K562 (cell line): ENCODE measurements at regions not wholly inside any gene's neighbourhood (a gene's known extent, or its start where the extent isn't known, plus 50 kb on each side); places are given as distances from the start of the nearest gene placed in this dataset.
A peak's percentile ranks its signal among the peaks of the same experiment; 100 is the strongest.

Source experiments
- ATF2 ChIP-seq: sonication (generic); formaldehyde crosslinking; IDR thresholded peaks from 2 replicates; pipeline ENCODE4 v1.8.1; 2022; ENCODE audit warnings: missing genetic modification reagents
- ATF7 ChIP-seq: fragments of 450-650 bp; IDR thresholded peaks from 2 replicates; pipeline ENCODE4 v1.7.1; 2014; ENCODE audit warnings: mild to moderate bottlenecking, moderate library complexity
- CBX1 ChIP-seq: sonication (generic); IDR thresholded peaks from 2 replicates; pipeline ENCODE4 v1.6.1; 2016; ENCODE audit warnings: antibody characterized with exemption, low read depth, mild to moderate bottlenecking
- CEBPG ChIP-seq, 3 experiments: fragments of 200-800 bp in 1 of 3; sonication (Bioruptor generic) in 1 of 3; sonication (generic) in 1 of 3; formaldehyde crosslinking in 1 of 3; IDR thresholded peaks in 2 of 3; conservative IDR thresholded peaks in 1 of 3; 2 replicates each; pipeline versions ENCODE4 v1.6.1 to v1.8.0; 2016 to 2022; ENCODE audit warnings: missing compliant biosample characterization in 2 of 3, missing genetic modification characterization in 2 of 3, mild to moderate bottlenecking in 1 of 3, missing genetic modification reagents in 1 of 3
- E2F3 ChIP-seq: fragments of 250-450 bp; sonication (Bioruptor Pico); IDR thresholded peaks from 2 replicates; pipeline ENCODE4 v1.4.0; 2020; ENCODE audit warnings: mild to moderate bottlenecking
- EHMT2 ChIP-seq: fragments of 450-650 bp; IDR thresholded peaks from 2 replicates; pipeline ENCODE4 v1.6.1; 2018; ENCODE audit warnings: antibody characterized with exemption
- EP300 ChIP-seq: IDR thresholded peaks from 2 replicates; pipeline ENCODE4 v1.6.1; 2012; ENCODE audit warnings: low read length, improper control_type of control experiment
- HMBOX1 ChIP-seq: sonication (generic); IDR thresholded peaks from 2 replicates; pipeline ENCODE4 v1.6.1; 2016
- HNRNPUL1 ChIP-seq: fragments of 200-400 bp; formaldehyde crosslinking; IDR thresholded peaks from 2 replicates; pipeline ENCODE4 v1.6.1; 2017; ENCODE audit warnings: low read length
- HSF4 ChIP-seq: fragments of 250-450 bp; sonication (Bioruptor Pico); IDR thresholded peaks from 2 replicates; pipeline ENCODE4 v2.1.2; 2022; ENCODE audit warnings: mild to moderate bottlenecking, moderate library complexity, borderline replicate concordance
- JUND ChIP-seq, 2 experiments: IDR thresholded peaks; 2 replicates in 1 of 2; 3 replicates in 1 of 2; pipeline ENCODE4 v1.6.1; 2011; ENCODE audit warnings: borderline replicate concordance in 2 of 2, low read depth in 2 of 2, low read length in 2 of 2, improper control_type of control experiment in 1 of 2, missing biosample characterization in 1 of 2, missing genetic modification characterization in 1 of 2, missing genetic modification reagents in 1 of 2
- KAT8 ChIP-seq: fragments of 450-650 bp; IDR thresholded peaks from 2 replicates; pipeline ENCODE4 v1.6.1; 2016; ENCODE audit warnings: low read depth, mild to moderate bottlenecking
- KLF6 ChIP-seq: fragments of 250-450 bp; sonication (Bioruptor Pico); IDR thresholded peaks from 2 replicates; pipeline ENCODE4 v1.4.0; 2020; ENCODE audit warnings: mild to moderate bottlenecking, moderate library complexity, borderline replicate concordance
- POLR2H ChIP-seq: IDR thresholded peaks from 2 replicates; pipeline ENCODE4 v1.6.1; 2016; ENCODE audit warnings: missing genetic modification characterization, low read depth, mild to moderate bottlenecking, control low read depth, missing compliant biosample characterization, moderate library complexity
- PYGO2 ChIP-seq: fragments of 450-650 bp; IDR thresholded peaks from 2 replicates; pipeline ENCODE4 v1.6.1; 2016; ENCODE audit warnings: mild to moderate bottlenecking, missing genetic modification characterization, moderate library complexity, missing compliant biosample characterization
- RBFOX2 ChIP-seq: fragments of 200-400 bp; formaldehyde crosslinking; IDR thresholded peaks from 2 replicates; pipeline ENCODE4 v1.6.1; 2017; ENCODE audit warnings: low read depth, mild to moderate bottlenecking, low read length, moderate library complexity
- TCFL5 ChIP-seq: fragments of 250-450 bp; sonication (Bioruptor Pico); conservative IDR thresholded peaks from 2 replicates; pipeline ENCODE4 v1.6.1; 2021; ENCODE audit warnings: mild to moderate bottlenecking, moderate library complexity, matching md5 sums
- TRIM24 ChIP-seq, 2 experiments: fragments of 450-650 bp; IDR thresholded peaks; 2 replicates each; pipeline ENCODE4 v1.6.1; 2016
- ZBTB43 ChIP-seq: sonication (generic); formaldehyde crosslinking; IDR thresholded peaks from 2 replicates; pipeline ENCODE4 v1.8.0; 2023; ENCODE audit warnings: mild to moderate bottlenecking, missing genetic modification reagents
- ZNF143 ChIP-seq: sonication (generic); formaldehyde crosslinking; IDR thresholded peaks from 2 replicates; pipeline ENCODE4 v1.9.0; 2022; ENCODE audit warnings: mild to moderate bottlenecking, missing genetic modification reagents
- ZNF175 ChIP-seq: fragments of 200-800 bp; sonication (Bioruptor generic); IDR thresholded peaks from 2 replicates; pipeline ENCODE4 v1.6.1; 2016; ENCODE audit warnings: low read depth, mild to moderate bottlenecking, missing genetic modification characterization, missing compliant biosample characterization
- ZNF3 ChIP-seq: fragments of 250-450 bp; sonication (Bioruptor Pico); IDR thresholded peaks from 2 replicates; pipeline ENCODE4 v1.5.0; 2021; ENCODE audit warnings: mild to moderate bottlenecking, moderate library complexity
- ZNF324 ChIP-seq: fragments of 250-450 bp; sonication (Bioruptor Pico); IDR thresholded peaks from 2 replicates; pipeline ENCODE4 v1.4.0; 2020; ENCODE audit warnings: mild to moderate bottlenecking
- ZNF507 ChIP-seq: conservative IDR thresholded peaks from 2 replicates; pipeline ENCODE4 v1.6.1; 2017; ENCODE audit warnings: missing genetic modification characterization, missing compliant biosample characterization
- ZNF561 ChIP-seq: fragments of 450-650 bp; formaldehyde crosslinking; conservative IDR thresholded peaks from 2 replicates; pipeline ENCODE4 v1.4.0; 2020; ENCODE audit warnings: mild to moderate bottlenecking, moderate library complexity
- ZNF584 ChIP-seq: fragments of 200-800 bp; sonication (Bioruptor generic); IDR thresholded peaks from 2 replicates; pipeline ENCODE4 v1.6.1; 2016; ENCODE audit warnings: low read depth, mild to moderate bottlenecking, missing genetic modification characterization, missing compliant biosample characterization

- no peak for TF ChIP-seq KLF6 (CRISPR knock-in tag)
- no peak for TF ChIP-seq ZNF584 (CRISPR knock-in tag)
- TF ChIP-seq ATF2 (CRISPR knock-in tag): no peak
- no peak for TF ChIP-seq EHMT2
- TF ChIP-seq HMBOX1: no peak
- no peak for TF ChIP-seq CEBPG (CRISPR knock-in tag; IDR thresholded peaks at IDR 0.05)
- peak; percentile 92 to 95 for TF ChIP-seq CEBPG (tag; conservative IDR thresholded peaks at IDR 0.05 in 1 of 2, IDR thresholded peaks at IDR 0.05 in 1 of 2)
- no peak for TF ChIP-seq ZBTB43 (CRISPR knock-in tag)
- TF ChIP-seq KAT8: no peak
- no peak for TF ChIP-seq CBX1
- TF ChIP-seq ZNF143 (CRISPR knock-in tag): no peak
- TF ChIP-seq PYGO2 (tag): no peak
- no peak for TF ChIP-seq ZNF507 (tag)
- no peak for TF ChIP-seq HSF4 (CRISPR knock-in tag)
- no peak for TF ChIP-seq HNRNPUL1
- TF ChIP-seq ZNF324: no peak
- no peak for TF ChIP-seq ZNF561 (CRISPR knock-in tag)
- TF ChIP-seq TCFL5 (CRISPR knock-in tag): no peak
- TF ChIP-seq EP300: peak; percentile 10; the same call in 1 of the 2 replicates
- peak; percentile 38; the same call in 1 of the 2 replicates for TF ChIP-seq ATF7
- no peak for TF ChIP-seq RBFOX2
- TF ChIP-seq ZNF3 (CRISPR knock-in tag): no peak
- 0 out of 2 replicates have a peak, but pooled peaks have one; percentile 33 for TF ChIP-seq JUND (IDR thresholded peaks at IDR 0.05; ENCODE audit: borderline replicate concordance, low read depth, low read length)
- TF ChIP-seq JUND (tag; IDR thresholded peaks at IDR 0.05; ENCODE audit: borderline replicate concordance, low read depth, low read length): no peak
- peak in 1 of 2 experiments; percentile 56; a peak in 1 of 4 replicates for TF ChIP-seq TRIM24 (IDR thresholded peaks at IDR 0.05)
- 0 out of 2 replicates have a peak, but pooled peaks have one; percentile 49 for TF ChIP-seq ZNF175 (CRISPR knock-in tag)
- TF ChIP-seq E2F3 (CRISPR knock-in tag): no peak
- 0 out of 2 replicates have a peak, but pooled peaks have one; percentile 27 for TF ChIP-seq POLR2H (tag)
Observed at GRCh38 chr9:84439250-84439649, 98.7 kb upstream of the SLC28A3 start (continued).
